Prostate gland (tissue), 2 donors: ENCODE measurements at regions not wholly inside any gene's neighbourhood (a gene's known extent, or its start where the extent isn't known, plus 50 kb on each side); places are given as distances from the start of the nearest gene placed in this dataset.

Source experiments
- DNase-seq: peaks from one replicate; pipeline ENCODE4 v3.0.0-alpha.2; 2019; ENCODE audit warnings: low spot score
- H3K27ac ChIP-seq, 2 donors: fragments of 200-600 bp; sonication (generic); 2 replicates each; pipeline ENCODE4 v1.5.1; 2017 to 2019
- H3K27me3 ChIP-seq: fragments of 200-600 bp; sonication (generic); replicated peaks from 2 replicates; pipeline ENCODE4 v1.5.1; 2019; ENCODE audit not compliant: insufficient read depth
- H3K36me3 ChIP-seq, 2 donors: fragments of 200-600 bp; sonication (generic); 1 replicate in 1 of 2; 2 replicates in 1 of 2; pipeline versions ENCODE4 v1.5.1 to v1.8.1; 2017 to 2019
- H3K4me1 ChIP-seq: fragments of 200-600 bp; sonication (generic); replicated peaks from 2 replicates; pipeline ENCODE4 v1.5.1; 2019
- H3K4me3 ChIP-seq, 2 donors: fragments of 200-600 bp; sonication (generic); 2 replicates each; pipeline ENCODE4 v1.5.1; 2017 to 2019
- H3K9me3 ChIP-seq: fragments of 200-600 bp; sonication (generic); 2 replicates; pipeline ENCODE4 v1.5.1; 2017
- POLR2A ChIP-seq: fragments of 450-650 bp; IDR thresholded peaks from one replicate; pipeline ENCODE4 v1.6.1; 2016; ENCODE audit warnings: antibody characterized with exemption, mild to moderate bottlenecking
- POLR2AphosphoS5 ChIP-seq: sonication (generic); formaldehyde crosslinking; IDR thresholded peaks from one replicate; pipeline ENCODE4 v1.6.1; 2017; ENCODE audit warnings: antibody characterized with exemption
- WGBS: methylation state at CpG from one replicate; pipeline ENCODE4 v1.1.5; 2018; 5-methylcytosine and 5-hydroxymethylcytosine counted together
- intact Hi-C: fragments of 100-400 bp; cut with DNase I; formaldehyde crosslinking; loops from one replicate; pipeline ENCODE4 v1.14.2; 2022
- TF ChIP-seq, protein P1 (sequence below), 4 experiments: fragments of 200-600 bp in 2 of 4; fragments of 450-650 bp in 2 of 4; sonication (generic) in 2 of 4; IDR thresholded peaks; 1 replicate in 3 of 4; 2 replicates in 1 of 4; pipeline ENCODE4 v1.5.1; 2016 to 2019; ENCODE audit warnings: antibody characterized with exemption in 4 of 4, mild to moderate bottlenecking in 2 of 4, moderate library complexity in 2 of 4

DNA sequence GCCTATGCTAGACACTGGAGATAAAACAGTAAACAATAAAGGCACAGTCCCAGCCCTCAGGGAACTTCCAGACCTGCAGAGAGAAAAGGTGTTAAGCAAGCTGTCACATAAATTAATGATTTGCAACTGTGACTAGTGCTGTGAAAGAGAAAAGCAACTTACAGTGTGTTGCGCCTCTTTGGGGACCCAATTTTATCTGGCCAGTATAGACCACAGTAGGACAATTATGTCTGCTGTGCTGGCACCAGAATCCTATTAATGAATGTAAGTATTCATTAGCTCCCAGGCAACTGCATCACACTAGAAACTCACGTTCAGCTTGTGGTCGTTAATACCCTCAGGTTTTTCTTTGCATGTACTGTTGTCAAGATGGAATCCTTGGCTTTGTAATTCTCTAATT, 55.3 kb upstream of the CHST9 start:
- Histone ChIP-seq H3K27ac (no peak overlapping the region), H3K27me3 (no peaks in the 10 kb centered on the region), H3K9me3 (no peaks in the 10 kb centered on the region), H3K36me3 (no peaks in the 10 kb centered on the region), H3K4me3 (no peak overlapping the region), H3K4me1 (no peaks in the 10 kb centered on the region)
- TF ChIP-seq POLR2AphosphoS5 (no peak), POLR2A (no peak)
- TF ChIP-seq, protein P1, sequence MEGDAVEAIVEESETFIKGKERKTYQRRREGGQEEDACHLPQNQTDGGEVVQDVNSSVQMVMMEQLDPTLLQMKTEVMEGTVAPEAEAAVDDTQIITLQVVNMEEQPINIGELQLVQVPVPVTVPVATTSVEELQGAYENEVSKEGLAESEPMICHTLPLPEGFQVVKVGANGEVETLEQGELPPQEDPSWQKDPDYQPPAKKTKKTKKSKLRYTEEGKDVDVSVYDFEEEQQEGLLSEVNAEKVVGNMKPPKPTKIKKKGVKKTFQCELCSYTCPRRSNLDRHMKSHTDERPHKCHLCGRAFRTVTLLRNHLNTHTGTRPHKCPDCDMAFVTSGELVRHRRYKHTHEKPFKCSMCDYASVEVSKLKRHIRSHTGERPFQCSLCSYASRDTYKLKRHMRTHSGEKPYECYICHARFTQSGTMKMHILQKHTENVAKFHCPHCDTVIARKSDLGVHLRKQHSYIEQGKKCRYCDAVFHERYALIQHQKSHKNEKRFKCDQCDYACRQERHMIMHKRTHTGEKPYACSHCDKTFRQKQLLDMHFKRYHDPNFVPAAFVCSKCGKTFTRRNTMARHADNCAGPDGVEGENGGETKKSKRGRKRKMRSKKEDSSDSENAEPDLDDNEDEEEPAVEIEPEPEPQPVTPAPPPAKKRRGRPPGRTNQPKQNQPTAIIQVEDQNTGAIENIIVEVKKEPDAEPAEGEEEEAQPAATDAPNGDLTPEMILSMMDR (IDR thresholded peaks at IDR 0.05) = no peak
- 71% methylated on average over 3 of the region's 3 CpGs for WGBS
- intact Hi-C loops = no loop called here
- no peak for DNase-seq

DNA sequence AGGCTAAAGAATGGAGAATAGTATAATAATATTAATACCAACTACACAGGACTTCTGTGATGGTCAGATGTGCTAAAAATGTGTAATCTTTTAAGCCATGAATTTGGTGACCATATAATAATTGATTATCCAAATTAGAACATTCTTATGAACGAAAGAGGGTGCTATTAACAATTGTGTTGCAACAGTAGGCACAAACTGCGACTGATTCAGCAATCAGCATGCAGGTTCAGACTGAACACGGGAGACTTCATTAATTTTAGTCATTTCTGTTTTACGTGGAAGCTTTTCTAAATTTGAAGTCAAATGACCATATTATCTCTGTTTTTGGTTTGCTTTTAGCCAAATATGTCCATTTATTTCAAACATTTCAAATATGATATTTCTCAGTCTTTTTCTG, 54.6 kb upstream of the CHST9 start:
- H3K36me3 ChIP-seq = no peaks in the 10 kb centered on the region
- H3K9me3 ChIP-seq = no peaks in the 10 kb centered on the region
- no peaks in the 10 kb centered on the region for H3K27me3 ChIP-seq
- H3K4me3 ChIP-seq = no peak overlapping the region
- intact Hi-C loops = no loop called here
- H3K27ac ChIP-seq = no peak overlapping the region
- no peak for TF ChIP-seq POLR2A
- TF ChIP-seq, protein P1 (IDR thresholded peaks at IDR 0.05) = no peak
- no peak for TF ChIP-seq POLR2AphosphoS5
- H3K4me1 ChIP-seq = no peaks in the 10 kb centered on the region
- no peak for DNase-seq
- WGBS = 90% methylated on average over 4 of the region's 4 CpGs

DNA sequence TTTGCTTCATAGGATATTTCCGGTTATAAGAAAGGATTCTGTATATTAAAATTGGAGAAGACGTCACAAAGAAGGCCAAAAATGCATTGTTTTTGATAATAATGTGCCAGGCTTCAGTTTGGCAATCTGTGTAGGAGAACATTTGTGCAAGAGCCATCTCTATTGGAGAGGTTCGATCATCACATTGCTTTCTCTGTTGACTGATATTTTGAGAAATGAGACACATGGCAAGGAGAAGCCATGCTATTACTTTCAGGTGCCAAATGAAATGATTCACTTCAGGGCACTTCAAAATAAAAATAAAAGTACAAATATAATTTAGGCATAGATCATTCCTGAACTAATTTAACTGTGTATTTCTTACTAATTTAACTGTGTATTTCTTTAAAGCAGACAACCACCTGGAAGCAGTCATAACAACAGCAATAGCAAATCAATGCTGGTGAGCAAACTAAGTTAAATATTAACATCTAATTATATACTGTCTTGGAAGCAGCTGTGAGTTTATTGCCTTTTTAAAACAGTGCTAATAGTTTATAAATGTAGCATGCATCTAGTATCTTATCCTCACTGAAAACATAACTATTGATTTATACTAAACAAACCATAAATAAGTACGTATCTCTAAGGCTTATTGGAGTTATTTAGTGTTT, 50.2 kb upstream of the CHST9 start:
- intact Hi-C loops = no loop called here

More for the DNA sequence above, 50.2 kb upstream of the CHST9 start:
- DNase-seq = no peak
- TF ChIP-seq POLR2AphosphoS5 (no peak), POLR2A (no peak)
- TF ChIP-seq, protein P1 (IDR thresholded peaks at IDR 0.05) = no peak
- H3K36me3 ChIP-seq = no peaks in the 10 kb centered on the region
- no peaks in the 10 kb centered on the region for H3K27me3 ChIP-seq
- no peaks in the 10 kb centered on the region for H3K9me3 ChIP-seq
- H3K27ac ChIP-seq = no peak overlapping the region
- no peaks in the 10 kb centered on the region for H3K4me1 ChIP-seq
- no peak overlapping the region for H3K4me3 ChIP-seq
- 75% methylated on average over 4 of the region's 4 CpGs for WGBS
